Erythroblast (primary cell): ENCODE measurements at regions not wholly inside any gene's neighbourhood (a gene's known extent, or its start where the extent isn't known, plus 50 kb on each side); places are given as distances from the start of the nearest gene placed in this dataset.

Experiments used
- GATA1 ChIP-seq: IDR thresholded peaks from 2 replicates; pipeline ENCODE4 v1.6.1; 2011; ENCODE audit warnings: low read depth, mild to moderate bottlenecking, control low read depth, low read length, moderate library complexity
- POLR2A ChIP-seq: IDR thresholded peaks from 2 replicates; pipeline ENCODE4 v1.6.1; 2011; ENCODE audit warnings: mild to moderate bottlenecking, low read length

DNA sequence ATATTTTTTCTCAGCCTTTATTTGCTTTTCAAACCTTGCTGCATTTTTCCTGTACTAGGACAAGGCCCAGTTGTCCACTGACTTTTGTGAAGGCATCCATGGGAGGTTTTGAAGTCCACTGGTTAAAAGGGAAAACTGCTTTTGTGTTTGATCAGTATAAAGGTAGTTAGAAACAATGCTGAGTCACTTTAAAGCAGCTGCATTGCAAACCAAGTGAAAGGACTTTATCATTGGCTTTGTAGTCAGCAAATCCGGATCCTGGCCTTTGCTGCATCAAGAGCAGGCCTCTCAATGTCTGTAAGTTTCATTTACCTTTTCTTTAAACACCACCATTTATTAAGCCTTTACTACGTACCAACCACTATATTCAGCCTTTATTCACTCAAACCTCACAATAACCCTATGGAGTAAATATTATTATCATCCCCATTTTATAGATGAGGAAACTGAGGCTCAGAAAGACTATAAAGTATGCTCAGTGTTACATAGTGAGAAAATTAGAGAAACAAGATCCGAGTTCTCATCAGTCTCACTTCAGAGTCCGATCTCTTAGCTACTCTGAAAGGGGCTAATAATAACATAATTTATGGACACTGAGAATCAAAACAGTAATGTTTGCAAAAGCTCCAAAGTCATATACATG, 60.6 kb upstream of the HSD17B12 start:
- TF ChIP-seq POLR2A (no peak), GATA1 (no peak)
